Trophoblast cell (in vitro differentiated cells and primary cell): ENCODE measurements at regions not wholly inside any gene's neighbourhood (a gene's known extent, or its start where the extent isn't known, plus 50 kb on each side); places are given as distances from the start of the nearest gene placed in this dataset.

ENCODE experiments used
- DNase-seq, 2 donors: peaks; one replicate each; pipeline ENCODE4 v3.0.0-alpha.2; 2016
- H2AFZ ChIP-seq: 2 replicates; pipeline ENCODE4 v1.6.1; 2013; ENCODE audit warnings: low read length, moderate library complexity, mild to moderate bottlenecking; ENCODE audit not compliant: insufficient read depth, poor library complexity
- H2AK5ac ChIP-seq: 2 replicates; pipeline ENCODE4 v1.6.1; 2013; ENCODE audit warnings: mild to moderate bottlenecking, low read length
- H2BK120ac ChIP-seq: 2 replicates; pipeline ENCODE4 v1.6.1; 2013; ENCODE audit warnings: low read length, mild to moderate bottlenecking, moderate library complexity; ENCODE audit not compliant: insufficient read depth, poor library complexity
- H2BK12ac ChIP-seq: 2 replicates; pipeline ENCODE4 v1.6.1; 2013; ENCODE audit warnings: mild to moderate bottlenecking, low read length, moderate library complexity
- H2BK5ac ChIP-seq: 2 replicates; pipeline ENCODE4 v1.6.1; 2013; ENCODE audit warnings: low read length, low read depth, moderate library complexity, mild to moderate bottlenecking; ENCODE audit not compliant: poor library complexity
- H3K14ac ChIP-seq: 2 replicates; pipeline ENCODE4 v1.6.1; 2013; ENCODE audit warnings: mild to moderate bottlenecking, low read length
- H3K18ac ChIP-seq: 2 replicates; pipeline ENCODE4 v1.6.1; 2013; ENCODE audit warnings: mild to moderate bottlenecking, low read length
- H3K23ac ChIP-seq: 2 replicates; pipeline ENCODE4 v1.6.1; 2013; ENCODE audit warnings: low read length
- H3K27ac ChIP-seq: 2 replicates; pipeline ENCODE4 v1.5.1; 2013; ENCODE audit warnings: low read depth, mild to moderate bottlenecking, inconsistent platforms, low read length, moderate library complexity
- H3K27me3 ChIP-seq: 2 replicates; pipeline ENCODE4 v1.6.1; 2013; ENCODE audit warnings: inconsistent platforms, mild to moderate bottlenecking, low read length, moderate library complexity; ENCODE audit not compliant: insufficient read depth
- H3K36me3 ChIP-seq, 2 experiments: 1 replicate in 1 of 2; 2 replicates in 1 of 2; pipeline ENCODE4 v1.6.1; 2013; ENCODE audit warnings: low read length in 2 of 2, mild to moderate bottlenecking in 2 of 2, moderate library complexity in 1 of 2; ENCODE audit not compliant: insufficient read depth in 2 of 2, control insufficient read depth in 1 of 2
- H3K4ac ChIP-seq: 2 replicates; pipeline ENCODE4 v1.6.1; 2013; ENCODE audit warnings: low read depth, mild to moderate bottlenecking, low read length, moderate library complexity
- H3K4me1 ChIP-seq, 2 experiments: 1 replicate in 1 of 2; 2 replicates in 1 of 2; pipeline ENCODE4 v1.6.1; 2013; ENCODE audit warnings: low read length in 2 of 2, mild to moderate bottlenecking in 2 of 2, moderate library complexity in 1 of 2; ENCODE audit not compliant: insufficient read depth in 2 of 2, control insufficient read depth in 1 of 2
- H3K4me2 ChIP-seq: 2 replicates; pipeline ENCODE4 v1.6.1; 2013; ENCODE audit warnings: inconsistent platforms, mild to moderate bottlenecking, low read length, moderate library complexity
- H3K4me3 ChIP-seq: 2 replicates; pipeline ENCODE4 v1.5.1; 2013; ENCODE audit warnings: mild to moderate bottlenecking, low read depth, low read length, inconsistent platforms
- H3K79me1 ChIP-seq: one replicate; pipeline ENCODE4 v1.6.1; 2013; ENCODE audit warnings: low read length
- H3K79me2 ChIP-seq: 2 replicates; pipeline ENCODE4 v1.6.1; 2013; ENCODE audit warnings: low read length, mild to moderate bottlenecking; ENCODE audit not compliant: control insufficient read depth, insufficient read depth, poor library complexity
- H3K9ac ChIP-seq: 2 replicates; pipeline ENCODE4 v1.6.1; 2013; ENCODE audit warnings: mild to moderate bottlenecking, low read length
- H3K9me3 ChIP-seq: 2 replicates; pipeline ENCODE4 v1.6.1; 2013; ENCODE audit warnings: low read depth, mild to moderate bottlenecking, control low read depth, inconsistent platforms, low read length; ENCODE audit not compliant: insufficient read depth
- H4K12ac ChIP-seq: 2 replicates; pipeline ENCODE4 v1.6.1; 2013; ENCODE audit warnings: low read depth, mild to moderate bottlenecking, low read length, moderate library complexity
- H4K8ac ChIP-seq: 2 replicates; pipeline ENCODE4 v1.6.1; 2013; ENCODE audit warnings: low read depth, mild to moderate bottlenecking, low read length, moderate library complexity
- H4K91ac ChIP-seq: one replicate; pipeline ENCODE4 v1.6.1; 2013; ENCODE audit warnings: low read depth, mild to moderate bottlenecking, low read length, moderate library complexity
- WGBS: extraction: QIAGEN DNeasy Blood & Tissue Kit; methylation state at CpG from one replicate; pipeline ENCODE4 v1.1.7; 2013; ENCODE audit warnings: missing lambda C conversion rate; ENCODE audit not compliant: insufficient read length, insufficient coverage; ENCODE audit errors: extremely low coverage; 5-methylcytosine and 5-hydroxymethylcytosine counted together

GRCh38 chr16:62678796-62679195 is 642.6 kb upstream of the CDH8 start:
- Histone ChIP-seq H3K9ac (no peak overlapping the region), H2BK12ac (no peak overlapping the region), H4K91ac (no peak overlapping the region), H4K8ac (no peak overlapping the region), H3K27me3 (no peaks in the 10 kb centered on the region), H3K36me3 (no peaks in the 10 kb centered on the region), H3K79me2 (no peaks in the 10 kb centered on the region), H3K23ac (no peak overlapping the region), H3K4me2 (no peak overlapping the region), H4K12ac (no peak overlapping the region), H3K4ac (no peak overlapping the region), H2AFZ (no peak overlapping the region), H3K4me3 (no peak overlapping the region), H2BK5ac (no peak overlapping the region), H3K27ac (no peak overlapping the region), H2AK5ac (no peak overlapping the region), H3K14ac (no peak overlapping the region), H3K18ac (no peak overlapping the region), H2BK120ac (no peak overlapping the region), H3K79me1 (no peaks in the 10 kb centered on the region), H3K4me1 (no peaks in the 10 kb centered on the region), H3K9me3 (peaks cover 8% of the 10 kb centered on the region)
- no CpG with 5 or more reads among the region's 4 CpGs for WGBS
- DNase-seq = no peak

GRCh38 chr16:62676306-62676705 is 640.1 kb upstream of the CDH8 start:
- Histone ChIP-seq H3K9me3 (peaks cover 5% of the 10 kb centered on the region), H3K4ac (no peak overlapping the region), H3K79me2 (no peaks in the 10 kb centered on the region), H3K18ac (no peak overlapping the region), H3K9ac (no peak overlapping the region), H4K12ac (no peak overlapping the region), H3K4me2 (no peak overlapping the region), H3K4me3 (no peak overlapping the region), H2BK5ac (no peak overlapping the region), H2AK5ac (no peak overlapping the region), H4K91ac (no peak overlapping the region), H2BK120ac (no peak overlapping the region), H3K27ac (no peak overlapping the region), H2BK12ac (no peak overlapping the region), H3K4me1 (no peaks in the 10 kb centered on the region), H3K79me1 (no peaks in the 10 kb centered on the region), H2AFZ (no peak overlapping the region), H3K27me3 (no peaks in the 10 kb centered on the region), H4K8ac (no peak overlapping the region), H3K14ac (no peak overlapping the region), H3K23ac (no peak overlapping the region), H3K36me3 (no peaks in the 10 kb centered on the region)
- no peak for DNase-seq
- no CpG with 5 or more reads among the region's 4 CpGs for WGBS

- Histone ChIP-seq H4K8ac (no peak overlapping the region), H2AK5ac (no peak overlapping the region), H3K9ac (no peak overlapping the region), H3K23ac (no peak overlapping the region), H3K27me3 (no peaks in the 10 kb centered on the region), H2AFZ (no peak overlapping the region), H3K79me2 (no peaks in the 10 kb centered on the region), H3K27ac (no peak overlapping the region), H3K9me3 (no peaks in the 10 kb centered on the region), H3K14ac (no peak overlapping the region), H3K4ac (no peak overlapping the region), H3K36me3 (no peaks in the 10 kb centered on the region), H2BK5ac (no peak overlapping the region), H4K12ac (no peak overlapping the region), H3K4me2 (no peak overlapping the region), H2BK120ac (no peak overlapping the region), H4K91ac (no peak overlapping the region), H3K4me3 (no peak overlapping the region), H3K4me1 (no peaks in the 10 kb centered on the region), H3K18ac (no peak overlapping the region), H3K79me1 (no peaks in the 10 kb centered on the region), H2BK12ac (no peak overlapping the region)
- DNase-seq = no peak
- no CpG with 5 or more reads among the region's 1 CpG for WGBS
Observed at GRCh38 chr16:62665269-62665668, 629.0 kb upstream of the CDH8 start.

DNA sequence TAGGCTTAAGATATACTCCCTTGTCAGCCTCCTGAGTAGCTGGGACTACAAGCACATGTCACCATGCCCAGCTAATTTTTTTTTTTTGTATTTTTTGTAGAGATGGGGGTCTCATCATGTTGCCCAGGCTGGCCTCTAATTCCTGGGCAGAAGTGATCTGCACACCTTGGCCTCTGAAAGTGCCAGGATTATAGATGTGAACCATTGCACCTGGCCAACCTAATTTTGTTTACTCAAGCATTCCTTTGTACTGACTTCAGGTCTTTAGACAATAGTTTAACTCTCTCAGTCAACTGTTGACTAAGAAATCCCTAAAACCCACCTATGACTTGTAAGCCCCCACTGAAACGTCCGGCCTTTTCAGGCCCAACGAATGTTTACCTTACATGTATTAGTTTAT is 628.3 kb upstream of the CDH8 start:
- no peak overlapping the region for H4K12ac ChIP-seq
- no peak overlapping the region for H2AK5ac ChIP-seq
- no peak overlapping the region for H3K4ac ChIP-seq
- no peak overlapping the region for H3K9ac ChIP-seq
- no peak overlapping the region for H2BK5ac ChIP-seq
- H3K27ac ChIP-seq = no peak overlapping the region
- no peaks in the 10 kb centered on the region for H3K27me3 ChIP-seq
- no peak overlapping the region for H2BK12ac ChIP-seq
- no peak overlapping the region for H3K14ac ChIP-seq
- H3K4me1 ChIP-seq = no peaks in the 10 kb centered on the region
- no peak overlapping the region for H4K8ac ChIP-seq
- H4K91ac ChIP-seq = no peak overlapping the region
- no peak overlapping the region for H2BK120ac ChIP-seq
- H3K23ac ChIP-seq = no peak overlapping the region
- H2AFZ ChIP-seq = no peak overlapping the region
- H3K18ac ChIP-seq = no peak overlapping the region
- H3K79me1 ChIP-seq = no peaks in the 10 kb centered on the region
- no peak overlapping the region for H3K4me3 ChIP-seq
- H3K79me2 ChIP-seq = no peaks in the 10 kb centered on the region
- no peaks in the 10 kb centered on the region for H3K9me3 ChIP-seq
- H3K36me3 ChIP-seq = no peaks in the 10 kb centered on the region
- no peak for DNase-seq
- no peak overlapping the region for H3K4me2 ChIP-seq
- WGBS = no CpG with 5 or more reads among the region's 3 CpGs

DNA sequence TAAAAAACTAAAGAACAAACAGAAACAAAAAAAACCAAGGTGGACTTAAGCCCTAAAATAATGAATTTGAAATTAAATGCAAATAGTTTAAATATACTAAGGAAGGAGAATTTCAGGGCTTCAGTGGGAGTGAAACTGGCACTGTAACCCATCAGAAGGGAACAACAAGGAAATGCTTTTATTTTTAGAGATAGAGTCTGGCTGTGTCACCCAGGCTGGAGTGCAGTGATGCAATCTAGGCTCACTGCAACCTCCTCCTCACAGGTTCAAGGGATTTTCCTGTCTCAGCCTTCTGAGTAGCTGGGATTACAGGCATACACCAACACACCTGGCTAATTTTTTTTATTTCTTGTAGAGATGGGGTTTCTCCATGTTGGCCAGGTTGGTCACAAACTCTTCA is 625.2 kb upstream of the CDH8 start:
- Histone ChIP-seq H2BK12ac (no peak overlapping the region), H3K9me3 (no peaks in the 10 kb centered on the region), H3K4me2 (no peak overlapping the region), H3K4ac (no peak overlapping the region), H3K36me3 (no peaks in the 10 kb centered on the region), H3K79me1 (no peaks in the 10 kb centered on the region), H3K9ac (no peak overlapping the region), H2AK5ac (no peak overlapping the region), H3K79me2 (no peaks in the 10 kb centered on the region), H3K4me3 (no peak overlapping the region), H4K8ac (no peak overlapping the region), H3K4me1 (no peaks in the 10 kb centered on the region), H3K27ac (no peak overlapping the region), H3K27me3 (no peaks in the 10 kb centered on the region), H2BK120ac (no peak overlapping the region), H4K12ac (no peak overlapping the region), H3K18ac (no peak overlapping the region), H4K91ac (no peak overlapping the region), H3K14ac (no peak overlapping the region), H2AFZ (no peak overlapping the region), H3K23ac (no peak overlapping the region), H2BK5ac (no peak overlapping the region)
- DNase-seq = no peak
